ENCODE measurements at regions not wholly inside any gene's neighbourhood (a gene's known extent, or its start where the extent isn't known, plus 50 kb on each side); places are given as distances from the start of the nearest gene placed in this dataset.

DNA sequence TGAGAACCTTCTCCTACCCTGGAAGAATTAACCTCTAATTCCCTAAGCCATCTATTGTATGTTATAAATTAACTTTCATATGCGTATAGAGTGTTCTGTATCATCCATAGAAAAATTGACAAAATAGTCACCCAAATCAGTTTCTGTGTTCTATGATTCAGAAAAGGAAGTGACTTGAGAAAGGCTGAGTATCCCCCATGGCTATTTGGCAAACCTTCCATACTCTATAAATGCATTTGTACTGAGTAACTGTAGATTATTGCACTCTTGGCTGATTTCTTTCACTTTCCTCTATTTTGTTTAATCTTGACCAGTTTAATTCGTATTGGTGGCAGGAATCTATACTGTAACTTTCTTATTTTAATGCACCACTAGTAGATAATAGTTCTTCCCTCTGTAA lies 182.2 kb downstream of the HTR7 start:
- DNase-seq (ENCODE audit: low read depth in 2 of 2): no peak

All from stimulated activated CD4-positive, alpha-beta T cell treated with anti-CD3 and anti-CD28 coated beads, Interleukin-4, amount 100 ng/mL, for 48 hours (primary cell).